ENCODE measurements at regions not wholly inside any gene's neighbourhood (a gene's known extent, or its start where the extent isn't known, plus 50 kb on each side); places are given as distances from the start of the nearest gene placed in this dataset.
A peak's percentile ranks its signal among the peaks of the same experiment; 100 is the strongest.
"Not testable (repeated sequence)": the region's sequence is repeated elsewhere in the genome, so short reads cannot be mapped to it uniquely, and the experiment has no call there.

DNA sequence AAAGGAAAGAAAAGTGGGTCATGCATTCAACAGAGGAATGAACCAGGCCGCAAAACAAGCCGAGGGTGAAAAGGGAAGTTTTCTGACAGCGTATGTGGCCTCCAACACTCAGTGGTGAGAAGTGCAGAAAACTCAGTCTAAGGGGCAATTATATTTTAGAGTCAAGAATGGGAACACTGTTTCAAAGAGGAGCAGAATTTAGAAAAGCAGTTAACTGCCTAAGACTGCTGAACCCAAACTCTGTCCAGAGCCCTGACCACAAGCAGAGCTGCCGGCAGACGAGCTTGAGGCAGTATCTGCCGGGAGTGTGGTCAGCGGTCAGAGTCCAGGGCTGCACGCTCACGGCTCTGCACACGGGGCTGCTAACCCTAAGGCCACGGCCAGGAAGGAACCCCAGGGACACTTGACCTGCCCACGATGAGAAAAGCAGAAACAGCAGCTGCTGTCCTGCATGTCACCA is 347.0 kb upstream of the ID2 start:
- DNase-seq, result no peak

DNA sequence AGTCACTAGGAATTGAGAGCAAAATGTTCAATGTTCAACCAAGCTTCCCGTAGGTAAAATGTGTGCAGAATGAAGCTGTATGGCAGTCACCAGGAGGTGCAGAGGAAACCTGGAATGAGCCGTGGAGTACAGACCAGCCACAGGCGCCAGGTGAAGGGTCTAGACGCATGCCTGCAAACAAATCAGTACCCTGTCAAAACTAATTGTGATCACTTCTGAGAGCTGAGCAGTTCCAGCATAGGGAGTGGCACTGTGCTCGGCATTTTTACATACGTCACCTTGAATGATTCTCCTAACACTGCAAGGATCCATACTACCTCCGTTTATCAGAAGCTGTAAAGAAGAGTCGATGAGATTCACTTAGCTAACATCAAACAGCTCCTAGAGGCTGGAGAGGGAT is 346.1 kb upstream of the ID2 start:
- DNase-seq, result no peak

- peak; percentile 22 for DNase-seq
These were observed 344.5 kb upstream of the ID2 start for GRCh38 chr2:8337321-8337720.

GRCh38 chr2:8342407-8342806 is 339.4 kb upstream of the ID2 start:
- no peak for DNase-seq

DNA sequence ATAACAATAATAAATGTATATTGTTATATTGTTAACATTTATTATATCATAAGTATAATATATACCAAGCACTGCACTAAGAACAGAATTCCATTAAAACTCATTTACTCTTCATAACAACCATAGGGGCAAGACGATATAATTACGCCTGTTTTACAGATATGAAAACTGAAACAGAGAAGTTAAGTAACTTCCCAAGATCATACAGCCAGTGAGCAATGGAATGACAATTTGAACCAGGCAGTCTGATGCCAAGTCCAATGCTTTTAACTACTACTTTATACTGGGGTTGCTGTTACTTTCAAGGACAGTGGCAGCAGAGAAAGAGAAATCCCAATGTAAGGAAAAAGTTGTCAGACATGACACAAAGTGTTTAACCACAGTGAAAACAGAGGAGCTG is 338.8 kb upstream of the ID2 start:
- DNase-seq, result no peak

DNA sequence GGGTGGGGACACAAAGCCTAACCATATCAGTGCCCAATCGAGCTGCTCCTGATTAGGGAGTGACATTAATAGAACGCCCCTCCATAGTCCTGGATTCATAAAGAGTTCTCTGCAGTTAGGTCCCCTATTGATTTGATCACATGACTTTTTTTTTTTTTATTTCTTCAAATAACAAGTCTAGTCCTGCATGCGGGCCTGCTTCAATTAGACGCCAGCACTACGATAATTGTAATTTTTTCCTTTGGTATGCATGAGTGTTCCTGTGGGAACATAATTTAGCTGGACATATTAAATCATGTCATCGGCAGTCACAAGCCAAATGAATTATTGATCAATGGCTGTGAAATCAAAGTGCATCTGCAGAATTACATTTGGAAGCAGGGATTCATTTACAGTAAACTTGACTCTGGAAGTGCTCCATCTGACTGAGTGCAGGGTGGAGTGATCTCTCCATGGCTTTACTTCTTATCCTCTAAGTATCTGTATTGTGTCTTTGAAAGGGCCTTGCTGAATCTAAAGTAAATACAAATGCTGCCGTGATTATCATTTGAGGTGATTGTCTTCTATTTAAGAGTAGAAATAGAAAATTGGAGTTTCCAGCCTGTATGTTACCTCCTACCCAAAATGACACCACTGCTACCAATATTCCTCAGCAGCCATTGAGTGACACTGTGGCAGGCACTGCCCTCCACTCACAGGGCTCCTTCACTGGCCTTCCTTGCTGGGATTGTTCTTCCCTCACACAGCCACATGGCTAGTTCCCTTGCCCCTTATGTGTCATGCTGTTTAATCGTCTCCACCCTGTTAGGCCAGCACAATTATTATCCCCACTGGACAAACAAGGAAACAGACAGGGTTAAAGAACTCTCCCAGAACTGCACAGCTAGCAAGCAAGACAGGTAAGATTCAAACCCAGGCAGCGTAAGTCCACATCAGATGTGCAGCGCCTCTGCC is 337.4 kb upstream of the ID2 start:
- DNase-seq, result no peak

DNA sequence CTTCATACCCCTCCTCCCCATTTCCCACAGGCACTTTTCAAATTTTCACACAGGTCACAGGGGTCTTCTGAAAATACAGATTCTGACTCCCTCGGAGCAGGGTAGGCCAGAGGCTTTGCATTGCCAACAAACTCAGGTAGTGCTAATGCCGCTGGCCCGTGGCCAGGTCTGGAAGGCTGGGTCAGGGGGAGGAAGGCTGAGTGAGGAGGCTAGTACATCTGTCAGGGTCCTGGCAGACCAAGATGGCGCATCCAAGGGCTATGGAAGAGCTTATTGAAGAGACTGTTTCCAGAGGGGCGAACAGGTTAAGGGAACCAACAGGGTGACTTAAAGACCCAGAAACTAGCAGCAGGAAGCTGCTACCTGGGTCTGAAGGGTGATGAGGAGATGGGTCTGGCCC is 336.7 kb upstream of the ID2 start:
- no peak for DNase-seq

DNA sequence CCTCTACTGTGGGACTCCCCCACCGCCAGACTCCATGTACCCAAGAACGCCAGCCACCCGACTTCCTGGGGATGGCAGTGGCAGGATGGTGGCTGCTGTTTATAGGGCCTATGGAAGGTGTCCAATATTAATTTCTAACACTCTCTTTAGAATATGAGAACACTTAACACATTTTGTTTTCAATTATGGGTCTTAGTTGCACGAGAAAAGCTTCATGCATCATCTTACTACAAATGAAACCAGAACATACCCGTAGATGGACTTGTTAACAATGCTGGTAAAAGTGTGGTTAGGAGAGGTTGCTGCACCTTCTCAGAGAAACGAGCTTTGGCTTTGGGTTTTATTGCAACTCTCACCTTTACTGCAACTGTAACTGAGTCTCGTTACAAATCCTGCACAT is 335.6 kb upstream of the ID2 start:
- DNase-seq, result no peak

DNA sequence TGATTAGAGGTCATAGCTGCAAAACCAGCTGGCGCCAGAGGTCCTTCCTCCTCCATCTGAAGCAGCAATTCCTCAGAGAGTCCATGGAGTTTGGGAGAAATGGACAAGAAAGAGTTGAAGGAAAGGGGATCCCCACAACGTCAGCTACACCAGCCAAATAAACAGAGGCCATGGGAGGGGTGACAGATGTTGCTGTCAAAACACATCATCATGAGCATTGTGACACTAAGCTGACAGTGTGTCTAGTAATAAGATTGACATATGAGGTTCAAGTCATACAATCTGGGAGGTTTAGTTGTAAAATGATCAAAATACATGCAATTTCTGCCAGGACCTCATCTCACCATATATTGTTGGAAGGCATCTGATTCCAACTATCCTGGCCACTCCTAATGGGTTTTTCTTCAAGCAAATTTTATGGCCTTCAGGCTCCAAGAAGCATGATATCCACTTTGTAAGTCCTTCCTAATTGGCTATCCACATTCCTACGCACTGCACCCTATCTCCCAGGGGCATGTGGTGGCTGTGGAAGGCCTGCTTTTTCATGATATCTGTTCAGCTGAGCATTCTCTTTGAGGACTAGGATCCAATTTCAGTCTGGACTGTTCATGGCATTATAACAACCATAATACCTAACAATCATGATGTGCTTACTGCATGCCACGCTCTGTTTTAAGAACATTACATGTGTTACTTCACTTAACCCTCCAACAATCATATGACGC is 335.0 kb upstream of the ID2 start:
- DNase-seq, result no peak

- not testable (repeated sequence) for DNase-seq
These were observed 332.9 kb upstream of the ID2 start for GRCh38 chr2:8348911-8349310.

DNA sequence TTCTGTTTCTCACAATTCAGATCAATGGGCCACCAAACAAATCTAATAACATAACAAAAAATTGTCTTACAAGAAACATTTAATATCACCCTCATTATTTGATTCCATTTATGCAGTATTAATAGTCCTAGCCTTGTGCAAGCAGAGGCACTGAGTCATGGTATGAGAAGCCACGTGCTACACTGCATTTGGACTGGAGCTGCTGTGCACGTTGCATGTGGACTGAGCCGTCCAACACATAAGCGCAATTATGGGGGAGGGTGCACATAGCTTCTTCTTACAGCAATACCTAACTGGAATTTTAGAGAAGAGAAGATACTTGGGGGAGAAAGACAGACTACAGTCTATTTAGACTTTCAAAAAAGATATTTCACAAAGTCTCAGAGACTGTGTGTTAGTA is 329.6 kb upstream of the ID2 start:
- no peak for DNase-seq

DNA sequence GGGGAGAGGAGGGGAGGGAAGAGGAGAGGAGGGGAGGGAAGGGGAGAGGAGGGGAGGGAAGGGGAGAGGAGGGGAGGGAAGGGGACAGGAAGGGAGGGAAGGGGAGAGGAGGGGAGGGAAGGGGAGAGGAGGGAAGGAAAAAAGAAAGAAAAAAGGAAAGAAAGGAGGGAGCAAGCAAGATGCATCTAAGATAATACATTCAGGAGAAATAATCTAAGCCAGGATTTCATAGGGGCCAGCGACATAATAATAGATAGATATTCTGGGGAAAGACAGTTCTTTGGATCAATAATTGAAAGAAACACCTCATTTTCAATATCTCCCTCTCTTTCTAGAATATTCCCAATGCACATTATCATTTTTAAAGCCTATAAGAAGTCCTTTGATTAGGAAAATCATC is 328.9 kb upstream of the ID2 start:
- DNase-seq, result no peak

GRCh38 chr2:8355102-8355859 is 326.6 kb upstream of the ID2 start:
- no peak for DNase-seq

DNA sequence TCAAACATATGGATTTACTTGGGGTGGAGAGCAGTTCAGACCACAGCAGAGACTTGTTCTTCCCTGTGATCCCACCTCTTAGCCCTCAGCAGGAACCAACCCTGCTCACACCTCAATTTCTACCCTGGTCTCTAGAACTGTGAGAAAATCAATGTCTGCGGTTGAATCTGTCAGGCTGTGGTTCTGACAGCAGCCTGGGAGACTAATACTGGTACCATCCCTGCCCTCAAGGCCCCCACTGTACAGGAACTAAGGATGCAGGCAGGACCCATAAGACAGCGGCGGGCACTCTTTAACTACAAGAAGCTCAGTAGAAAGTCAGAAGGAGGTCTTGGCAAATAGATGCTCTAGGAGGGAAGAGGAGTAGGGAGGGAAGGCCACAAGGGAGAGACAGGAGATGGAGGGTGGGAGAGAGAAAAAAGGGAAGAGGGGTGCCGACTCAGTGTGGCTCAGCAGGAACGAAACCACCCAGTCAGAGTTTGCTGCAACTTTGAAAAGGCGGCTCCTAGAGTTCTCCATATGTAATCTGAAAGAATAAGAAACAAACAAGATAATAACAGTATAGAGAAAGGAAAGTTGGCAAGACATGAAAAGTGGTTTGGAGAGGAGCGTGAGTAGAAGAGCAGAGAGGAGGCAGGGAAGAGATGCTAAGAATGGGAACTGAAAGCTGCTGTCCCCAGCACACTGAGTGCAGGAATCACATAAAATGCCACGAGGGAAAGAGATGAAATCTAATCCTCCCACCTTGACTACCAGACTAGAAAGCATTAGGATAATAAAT is 323.9 kb upstream of the ID2 start:
- DNase-seq, result no peak

DNA sequence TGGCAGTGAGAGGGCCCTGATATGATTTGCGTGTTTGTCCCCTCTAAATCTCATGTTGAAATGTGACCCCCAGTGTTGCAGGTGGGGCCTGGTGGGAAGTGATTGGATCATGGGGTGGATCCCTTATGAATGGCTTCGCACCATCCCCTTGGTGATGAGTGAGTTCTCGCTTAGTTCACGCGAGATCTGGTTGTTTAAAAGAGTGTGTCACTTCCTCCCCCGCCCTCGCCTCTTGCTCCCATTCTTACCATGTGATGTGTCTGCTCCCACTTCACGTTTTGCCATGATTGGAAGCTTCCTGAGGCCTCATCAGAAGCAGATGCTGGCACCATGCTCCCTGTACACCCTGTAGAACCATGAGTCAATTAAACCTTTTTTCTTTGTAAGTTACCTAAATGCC is 319.9 kb upstream of the ID2 start:
- no peak for DNase-seq

DNA sequence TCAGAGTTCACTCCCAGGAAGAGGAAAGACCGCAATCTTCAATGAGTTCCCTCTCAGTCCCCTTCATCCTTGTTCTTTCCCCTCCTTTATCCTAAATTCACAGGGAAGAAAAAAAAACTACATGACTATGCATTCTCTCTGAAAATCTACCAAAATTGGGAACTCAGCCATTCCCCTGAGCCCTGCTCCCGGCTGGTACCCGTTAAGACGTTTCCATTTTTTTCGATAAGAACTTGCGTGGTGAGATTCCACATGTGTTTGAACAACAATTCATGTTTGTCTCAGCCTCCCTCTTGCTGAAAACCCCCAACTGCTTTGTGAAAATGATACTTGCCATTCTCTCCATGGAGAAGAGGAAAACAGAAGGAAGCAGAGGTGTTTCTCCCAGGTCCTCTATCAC is 318.7 kb upstream of the ID2 start:
- DNase-seq, result no peak

- DNase-seq, result no peak
These were observed 317.2 kb upstream of the ID2 start for GRCh38 chr2:8364668-8365067.

DNA sequence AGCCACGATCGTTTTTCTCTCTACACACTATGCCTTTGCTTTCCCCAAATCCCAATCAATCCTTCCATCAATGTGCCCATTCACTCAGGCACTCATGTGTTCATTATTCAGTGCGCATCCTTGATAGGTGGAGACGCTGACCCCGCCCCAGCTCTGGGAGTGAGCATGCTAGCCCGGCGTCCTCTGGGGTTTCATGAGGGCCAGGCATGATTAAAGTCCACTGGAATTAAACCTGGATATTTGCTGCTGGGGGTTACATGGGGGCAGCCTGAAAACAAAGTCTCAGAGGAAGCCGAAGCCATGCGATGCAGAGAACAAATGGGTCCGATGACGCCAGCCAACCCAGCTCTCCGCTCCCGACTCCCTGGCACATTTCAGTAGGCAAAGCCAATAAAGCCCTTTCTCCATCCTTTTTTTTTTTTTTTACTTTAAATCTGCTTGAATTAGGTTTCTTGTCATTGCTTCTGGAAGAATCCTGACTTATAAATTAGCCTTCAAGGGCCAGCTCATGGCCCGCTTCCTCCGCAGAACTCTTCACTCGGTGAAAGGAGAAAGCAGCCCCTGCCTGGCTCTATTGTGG is 316.4 kb upstream of the ID2 start:
- DNase-seq, result no peak

DNA sequence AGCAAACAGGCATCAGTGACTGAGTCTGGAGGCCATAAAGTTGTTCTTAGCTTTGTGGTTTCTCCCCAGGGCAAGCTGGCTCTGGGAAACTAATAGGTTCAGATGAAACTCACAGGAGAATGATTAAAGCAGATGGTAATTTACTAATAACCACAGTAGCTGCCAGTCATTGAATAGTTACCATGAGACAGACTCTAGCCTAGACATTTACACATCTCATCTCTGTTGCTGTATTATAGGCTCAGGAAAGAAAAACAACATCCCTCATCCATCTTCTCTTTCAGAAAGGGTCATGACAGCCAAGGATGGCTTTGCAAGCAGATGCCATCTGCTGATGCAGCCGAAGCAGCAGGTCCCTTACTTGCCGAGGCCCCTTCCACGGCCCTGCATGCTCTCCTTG is 314.0 kb upstream of the ID2 start:
- no peak for DNase-seq

- no peak for DNase-seq
These were observed 313.4 kb upstream of the ID2 start for GRCh38 chr2:8368463-8368862.

DNA sequence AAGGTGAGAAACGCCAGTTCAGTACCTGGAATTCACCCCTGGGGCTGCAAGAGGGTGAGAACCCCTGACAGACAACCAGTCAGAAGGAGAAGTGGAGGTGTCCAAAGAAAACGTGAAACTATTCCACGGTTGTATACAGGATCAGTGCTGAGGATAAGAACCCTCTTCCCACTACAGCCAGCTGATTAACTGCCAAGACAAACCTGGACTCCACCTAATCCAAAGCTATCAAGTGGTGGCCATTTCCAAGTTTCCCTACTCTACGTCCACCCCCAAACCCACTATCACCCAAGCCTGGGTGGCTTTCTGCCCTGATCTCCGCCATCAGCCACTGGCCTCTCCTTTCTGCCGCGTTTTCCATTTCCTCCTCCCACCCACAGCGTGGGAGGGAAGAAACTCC is 312.3 kb upstream of the ID2 start:
- no peak for DNase-seq

DNA sequence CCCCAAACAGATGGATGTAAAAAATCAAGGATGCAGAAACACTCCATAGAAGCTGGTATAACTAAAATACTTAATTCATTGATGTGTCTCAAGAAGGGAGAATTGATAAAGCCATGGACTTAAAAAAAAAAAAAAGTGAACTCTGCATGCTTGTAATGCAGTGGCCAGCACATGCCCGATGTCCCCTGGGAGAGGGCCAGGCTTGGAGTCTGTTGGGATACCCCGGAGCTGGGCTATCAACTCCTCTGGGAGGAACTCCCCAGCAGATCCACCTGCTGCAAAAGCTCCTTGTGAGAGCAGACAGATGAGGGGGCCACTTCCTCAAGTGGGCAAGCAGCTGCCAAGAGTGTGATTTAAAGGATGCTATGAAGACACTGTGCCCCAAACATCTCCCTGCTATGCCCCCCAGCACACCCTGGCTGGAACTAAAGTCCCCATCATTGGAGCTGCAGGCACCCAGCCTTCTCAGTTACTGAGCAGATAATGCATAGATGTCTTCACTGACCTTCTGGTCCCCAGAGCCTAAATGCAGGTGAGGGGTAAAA is 311.5 kb upstream of the ID2 start:
- DNase-seq, result no peak
